ENCODE measurements at regions not wholly inside any gene's neighbourhood (a gene's known extent, or its start where the extent isn't known, plus 50 kb on each side); places are given as distances from the start of the nearest gene placed in this dataset.

GRCh38 chr21:34201001-34201400 is 127.6 kb downstream of the MRPS6 start:
- no peak for TF ChIP-seq POLR2A (IDR thresholded peaks at IDR 0.05)
- TF ChIP-seq, protein P1, sequence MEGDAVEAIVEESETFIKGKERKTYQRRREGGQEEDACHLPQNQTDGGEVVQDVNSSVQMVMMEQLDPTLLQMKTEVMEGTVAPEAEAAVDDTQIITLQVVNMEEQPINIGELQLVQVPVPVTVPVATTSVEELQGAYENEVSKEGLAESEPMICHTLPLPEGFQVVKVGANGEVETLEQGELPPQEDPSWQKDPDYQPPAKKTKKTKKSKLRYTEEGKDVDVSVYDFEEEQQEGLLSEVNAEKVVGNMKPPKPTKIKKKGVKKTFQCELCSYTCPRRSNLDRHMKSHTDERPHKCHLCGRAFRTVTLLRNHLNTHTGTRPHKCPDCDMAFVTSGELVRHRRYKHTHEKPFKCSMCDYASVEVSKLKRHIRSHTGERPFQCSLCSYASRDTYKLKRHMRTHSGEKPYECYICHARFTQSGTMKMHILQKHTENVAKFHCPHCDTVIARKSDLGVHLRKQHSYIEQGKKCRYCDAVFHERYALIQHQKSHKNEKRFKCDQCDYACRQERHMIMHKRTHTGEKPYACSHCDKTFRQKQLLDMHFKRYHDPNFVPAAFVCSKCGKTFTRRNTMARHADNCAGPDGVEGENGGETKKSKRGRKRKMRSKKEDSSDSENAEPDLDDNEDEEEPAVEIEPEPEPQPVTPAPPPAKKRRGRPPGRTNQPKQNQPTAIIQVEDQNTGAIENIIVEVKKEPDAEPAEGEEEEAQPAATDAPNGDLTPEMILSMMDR (IDR thresholded peaks at IDR 0.05), result no peak
